ENCODE measurements at regions not wholly inside any gene's neighbourhood (a gene's known extent, or its start where the extent isn't known, plus 50 kb on each side); places are given as distances from the start of the nearest gene placed in this dataset.

GRCh38 chr15:98195796-98196195 lies 235.3 kb downstream of the ARRDC4 start:
- DNase-seq = no peak

- DNase-seq = no peak
Observed at GRCh38 chr15:98196371-98196770, 235.9 kb downstream of the ARRDC4 start.

- DNase-seq = no peak
Observed at GRCh38 chr15:98202256-98202655, 241.8 kb downstream of the ARRDC4 start.

- DNase-seq = no peak
Observed at GRCh38 chr15:98203872-98204660, 243.6 kb downstream of the ARRDC4 start.

GRCh38 chr15:98207928-98208327 lies 247.4 kb downstream of the ARRDC4 start:
- DNase-seq = no peak

GRCh38 chr15:98213346-98213979 lies 253.0 kb downstream of the ARRDC4 start:
- no peak for DNase-seq

GRCh38 chr15:98216166-98216565 lies 255.7 kb downstream of the ARRDC4 start:
- no peak for DNase-seq

GRCh38 chr15:98217356-98217755 lies 256.9 kb downstream of the ARRDC4 start:
- no peak for DNase-seq

- DNase-seq = no peak
Observed at GRCh38 chr15:98221144-98221543, 260.6 kb downstream of the ARRDC4 start.

- no peak for DNase-seq
Observed at GRCh38 chr15:98221577-98221976, 261.1 kb downstream of the ARRDC4 start.

- DNase-seq = no peak
Observed at GRCh38 chr15:98226149-98226548, 265.6 kb downstream of the ARRDC4 start.

- no peak for DNase-seq
Observed at GRCh38 chr15:98226578-98226977, 266.1 kb downstream of the ARRDC4 start.

GRCh38 chr15:98228846-98229245 lies 268.3 kb downstream of the ARRDC4 start:
- no peak for DNase-seq

GRCh38 chr15:98230975-98231374 lies 270.5 kb downstream of the ARRDC4 start:
- DNase-seq = no peak

- DNase-seq = no peak
Observed at GRCh38 chr15:98231696-98232440, 271.4 kb downstream of the ARRDC4 start.

- no peak for DNase-seq
Observed at GRCh38 chr15:98232761-98233160, 272.3 kb downstream of the ARRDC4 start.

GRCh38 chr15:98233873-98234272 lies 273.4 kb downstream of the ARRDC4 start:
- DNase-seq = no peak

GRCh38 chr15:98240303-98240702 lies 279.8 kb downstream of the ARRDC4 start:
- DNase-seq = no peak

GRCh38 chr15:98241032-98241554 lies 280.6 kb downstream of the ARRDC4 start:
- no peak for DNase-seq

- DNase-seq = no peak
Observed at GRCh38 chr15:98257290-98257689, 296.8 kb downstream of the ARRDC4 start.

GRCh38 chr15:98263787-98264186 lies 303.3 kb downstream of the ARRDC4 start:
- DNase-seq = no peak

GRCh38 chr15:98266295-98266694 lies 305.8 kb downstream of the ARRDC4 start:
- no peak for DNase-seq

Measured in amygdala (tissue), 56 donors.